Cardiac muscle cell (in vitro differentiated cells and primary cell): ENCODE measurements at regions not wholly inside any gene's neighbourhood (a gene's known extent, or its start where the extent isn't known, plus 50 kb on each side); places are given as distances from the start of the nearest gene placed in this dataset.

Experiments used
- DNase-seq, 2 donors: peaks; one replicate each; pipeline versions ENCODE4 v3.0.0 to v3.0.0-alpha.2; 2010 to 2017; ENCODE audit warnings: low read depth in 1 of 2, low spot score in 1 of 2
- H3K27ac ChIP-seq: fragments of 200-600 bp; sonication (generic); 2 replicates; pipeline ENCODE4 v1.5.1; 2016
- H3K27me3 ChIP-seq: fragments of 200-600 bp; sonication (generic); 2 replicates; pipeline ENCODE4 v1.6.0; 2016; ENCODE audit warnings: control low read depth
- H3K36me3 ChIP-seq: fragments of 200-600 bp; sonication (generic); 2 replicates; pipeline ENCODE4 v1.5.1; 2016; ENCODE audit warnings: control low read depth
- H3K4me1 ChIP-seq: fragments of 200-600 bp; sonication (generic); 2 replicates; pipeline ENCODE4 v1.8.1; 2017; ENCODE audit warnings: low read depth, mild to moderate bottlenecking, mixed run types
- H3K4me3 ChIP-seq: fragments of 200-600 bp; sonication (generic); 2 replicates; pipeline ENCODE4 v1.5.1; 2016; ENCODE audit warnings: mild to moderate bottlenecking
- H3K9me3 ChIP-seq: fragments of 200-600 bp; sonication (generic); 2 replicates; pipeline ENCODE4 v1.5.1; 2017; ENCODE audit warnings: low read depth, mild to moderate bottlenecking, control low read depth
- TF ChIP-seq, protein P1 (sequence below): IDR thresholded peaks from 2 replicates; pipeline ENCODE4 v1.5.1; 2012; ENCODE audit warnings: low read depth, mild to moderate bottlenecking, low read length

DNA sequence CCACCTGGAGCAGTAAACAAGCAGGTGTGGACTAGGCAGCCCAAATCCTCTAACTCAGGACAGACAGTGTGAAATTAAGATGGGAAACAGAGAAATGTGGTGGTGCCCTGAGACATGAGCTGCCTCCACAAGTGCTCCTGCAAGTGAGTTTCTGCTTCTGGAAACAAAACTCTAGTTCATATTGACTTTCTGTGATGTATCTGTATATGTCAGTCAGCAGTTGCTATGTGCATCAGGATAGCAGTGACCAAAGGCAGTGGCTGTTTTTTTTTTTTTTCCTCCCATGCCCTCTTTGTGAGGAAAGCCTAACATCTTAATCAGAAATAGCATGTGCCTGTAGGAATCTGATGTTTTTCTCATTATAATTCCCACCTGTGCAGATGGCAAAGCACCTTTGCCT lies 318.4 kb upstream of the SEMA6A start:
- Histone ChIP-seq H3K27me3 (no peaks in the 10 kb centered on the region), H3K9me3 (no peaks in the 10 kb centered on the region), H3K27ac (no peak overlapping the region), H3K4me1 (no peaks in the 10 kb centered on the region), H3K4me3 (no peak overlapping the region), H3K36me3 (no peaks in the 10 kb centered on the region)
- TF ChIP-seq, protein P1, sequence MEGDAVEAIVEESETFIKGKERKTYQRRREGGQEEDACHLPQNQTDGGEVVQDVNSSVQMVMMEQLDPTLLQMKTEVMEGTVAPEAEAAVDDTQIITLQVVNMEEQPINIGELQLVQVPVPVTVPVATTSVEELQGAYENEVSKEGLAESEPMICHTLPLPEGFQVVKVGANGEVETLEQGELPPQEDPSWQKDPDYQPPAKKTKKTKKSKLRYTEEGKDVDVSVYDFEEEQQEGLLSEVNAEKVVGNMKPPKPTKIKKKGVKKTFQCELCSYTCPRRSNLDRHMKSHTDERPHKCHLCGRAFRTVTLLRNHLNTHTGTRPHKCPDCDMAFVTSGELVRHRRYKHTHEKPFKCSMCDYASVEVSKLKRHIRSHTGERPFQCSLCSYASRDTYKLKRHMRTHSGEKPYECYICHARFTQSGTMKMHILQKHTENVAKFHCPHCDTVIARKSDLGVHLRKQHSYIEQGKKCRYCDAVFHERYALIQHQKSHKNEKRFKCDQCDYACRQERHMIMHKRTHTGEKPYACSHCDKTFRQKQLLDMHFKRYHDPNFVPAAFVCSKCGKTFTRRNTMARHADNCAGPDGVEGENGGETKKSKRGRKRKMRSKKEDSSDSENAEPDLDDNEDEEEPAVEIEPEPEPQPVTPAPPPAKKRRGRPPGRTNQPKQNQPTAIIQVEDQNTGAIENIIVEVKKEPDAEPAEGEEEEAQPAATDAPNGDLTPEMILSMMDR: no peak
- peak in 1 of 2 donors; percentile 5 for DNase-seq

DNA sequence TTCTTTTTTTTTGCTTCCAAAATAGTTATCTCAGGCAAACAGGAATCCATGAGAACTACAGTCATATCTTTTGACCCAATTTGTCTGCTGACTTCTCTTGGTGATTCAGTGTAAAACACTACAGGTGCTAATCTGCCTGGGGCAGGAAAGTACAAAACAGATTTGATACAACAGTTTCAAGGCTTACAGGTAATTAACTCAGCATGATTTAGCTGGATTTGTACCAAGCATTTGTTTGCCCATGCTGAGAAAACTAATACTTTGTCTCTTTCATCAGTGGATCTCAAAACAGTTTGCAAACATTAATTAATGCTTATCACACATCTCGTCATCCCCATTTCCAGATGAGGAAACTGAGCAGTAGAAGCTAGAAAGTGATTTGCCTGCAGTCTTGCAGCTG lies 312.5 kb upstream of the SEMA6A start:
- H3K36me3 ChIP-seq: no peaks in the 10 kb centered on the region
- no peaks in the 10 kb centered on the region for H3K27me3 ChIP-seq
- no peak for DNase-seq
- TF ChIP-seq, protein P1: no peak
- no peak overlapping the region for H3K27ac ChIP-seq
- no peak overlapping the region for H3K4me3 ChIP-seq
- H3K4me1 ChIP-seq: no peaks in the 10 kb centered on the region
- no peaks in the 10 kb centered on the region for H3K9me3 ChIP-seq

DNA sequence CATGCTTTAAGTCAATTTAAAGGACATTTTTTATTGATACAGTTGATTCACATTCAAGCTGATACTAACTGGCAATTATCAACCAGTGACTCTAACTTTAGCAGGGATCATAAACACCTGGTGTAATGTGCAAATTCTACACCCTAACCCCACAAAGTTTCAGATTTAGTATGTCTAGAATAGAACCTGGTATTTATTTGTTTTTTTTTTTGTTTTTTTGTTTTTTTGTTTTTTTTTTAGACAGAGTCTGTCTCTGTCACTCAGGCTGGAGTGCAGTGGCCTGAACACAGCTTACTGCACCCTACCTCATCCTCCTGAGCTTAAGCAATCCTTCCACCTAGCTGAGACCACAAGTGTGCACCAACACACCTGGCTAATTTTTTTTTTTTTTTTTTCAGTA lies 311.2 kb upstream of the SEMA6A start:
- Histone ChIP-seq H3K27ac (no peak overlapping the region), H3K4me3 (no peak overlapping the region), H3K4me1 (no peaks in the 10 kb centered on the region), H3K36me3 (no peaks in the 10 kb centered on the region), H3K9me3 (no peaks in the 10 kb centered on the region), H3K27me3 (no peaks in the 10 kb centered on the region)
- no peak for DNase-seq
- TF ChIP-seq, protein P1: no peak

DNA sequence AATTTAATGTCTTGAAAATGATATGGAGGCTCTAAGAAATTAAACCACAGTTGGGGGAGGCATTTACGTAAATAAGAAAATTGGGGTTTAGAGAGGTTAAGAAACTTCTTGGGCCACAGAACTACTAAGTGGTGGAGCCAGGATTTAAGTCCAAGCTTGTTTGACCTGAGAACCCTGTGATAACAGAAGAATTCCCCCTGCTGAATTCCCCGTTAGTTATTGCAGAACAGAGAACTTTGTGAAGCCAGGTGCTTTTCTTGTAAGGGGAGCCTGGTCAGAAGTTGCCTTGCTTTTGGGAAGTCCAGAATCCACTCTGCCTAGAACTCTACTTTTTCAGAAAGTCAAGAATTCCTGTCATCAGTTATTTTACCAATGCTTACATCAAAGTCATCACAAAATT lies 309.3 kb upstream of the SEMA6A start:
- no peak for DNase-seq
- no peaks in the 10 kb centered on the region for H3K36me3 ChIP-seq
- H3K27me3 ChIP-seq: no peaks in the 10 kb centered on the region
- no peak overlapping the region for H3K27ac ChIP-seq
- H3K4me3 ChIP-seq: no peak overlapping the region
- H3K4me1 ChIP-seq: no peaks in the 10 kb centered on the region
- H3K9me3 ChIP-seq: no peaks in the 10 kb centered on the region
- TF ChIP-seq, protein P1: no peak

DNA sequence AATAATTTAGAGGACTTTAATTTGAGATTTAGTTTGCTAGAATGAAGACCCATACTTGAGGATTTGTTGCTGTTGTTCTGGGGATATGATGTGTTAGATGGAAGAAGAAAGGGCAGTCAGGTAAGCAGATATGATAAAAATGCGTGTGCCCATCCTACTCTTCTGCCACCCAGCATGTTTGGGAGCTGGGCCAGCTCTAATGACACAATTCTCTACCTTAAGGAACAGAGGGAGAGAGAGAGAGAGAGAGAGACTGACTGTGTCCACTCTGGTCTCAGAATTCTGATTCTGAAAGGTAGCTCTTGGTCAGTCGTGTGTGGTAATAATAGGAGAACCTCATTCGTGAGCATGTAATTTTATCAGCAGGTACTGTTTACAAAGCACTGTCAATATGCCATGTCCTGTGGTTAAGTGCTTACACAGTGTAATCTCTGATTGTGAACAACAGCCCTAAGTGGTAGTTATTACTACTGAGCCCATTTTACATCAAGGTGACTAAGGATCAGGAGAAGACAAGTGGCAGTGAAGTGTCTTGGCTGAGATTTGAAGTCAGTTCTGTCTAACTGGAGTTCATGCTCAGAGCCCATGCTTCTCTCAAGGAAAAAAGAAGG lies 307.4 kb upstream of the SEMA6A start:
- no peaks in the 10 kb centered on the region for H3K36me3 ChIP-seq

More for the DNA sequence above, 307.4 kb upstream of the SEMA6A start:
- no peak overlapping the region for H3K4me3 ChIP-seq
- no peak overlapping the region for H3K27ac ChIP-seq
- H3K27me3 ChIP-seq: no peaks in the 10 kb centered on the region
- no peaks in the 10 kb centered on the region for H3K4me1 ChIP-seq
- no peaks in the 10 kb centered on the region for H3K9me3 ChIP-seq
- TF ChIP-seq, protein P1: no peak
- DNase-seq: peak in 1 of 2 donors; percentile 10
